ENCODE measurements at regions not wholly inside any gene's neighbourhood (a gene's known extent, or its start where the extent isn't known, plus 50 kb on each side); places are given as distances from the start of the nearest gene placed in this dataset.

DNA sequence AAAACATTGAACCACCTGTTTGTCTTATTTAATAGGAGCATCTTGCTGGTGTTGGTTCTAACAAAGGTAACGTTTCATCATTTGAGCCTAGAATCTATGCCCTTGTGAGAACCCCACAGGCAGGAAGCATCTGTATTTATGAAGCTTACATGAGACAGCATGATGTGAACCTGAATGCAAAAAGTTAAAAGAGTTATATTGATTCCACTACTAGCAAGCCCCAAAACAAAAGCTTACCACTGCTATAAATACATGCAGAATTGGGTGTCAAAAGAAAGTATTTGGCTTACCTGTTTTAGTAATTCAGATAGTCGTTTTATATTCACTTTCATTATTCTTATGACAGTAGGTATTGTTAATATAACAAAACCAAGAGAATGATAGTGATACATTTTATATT, 301.2 kb upstream of the ADGRL2 start:
- TF ChIP-seq, protein P1, sequence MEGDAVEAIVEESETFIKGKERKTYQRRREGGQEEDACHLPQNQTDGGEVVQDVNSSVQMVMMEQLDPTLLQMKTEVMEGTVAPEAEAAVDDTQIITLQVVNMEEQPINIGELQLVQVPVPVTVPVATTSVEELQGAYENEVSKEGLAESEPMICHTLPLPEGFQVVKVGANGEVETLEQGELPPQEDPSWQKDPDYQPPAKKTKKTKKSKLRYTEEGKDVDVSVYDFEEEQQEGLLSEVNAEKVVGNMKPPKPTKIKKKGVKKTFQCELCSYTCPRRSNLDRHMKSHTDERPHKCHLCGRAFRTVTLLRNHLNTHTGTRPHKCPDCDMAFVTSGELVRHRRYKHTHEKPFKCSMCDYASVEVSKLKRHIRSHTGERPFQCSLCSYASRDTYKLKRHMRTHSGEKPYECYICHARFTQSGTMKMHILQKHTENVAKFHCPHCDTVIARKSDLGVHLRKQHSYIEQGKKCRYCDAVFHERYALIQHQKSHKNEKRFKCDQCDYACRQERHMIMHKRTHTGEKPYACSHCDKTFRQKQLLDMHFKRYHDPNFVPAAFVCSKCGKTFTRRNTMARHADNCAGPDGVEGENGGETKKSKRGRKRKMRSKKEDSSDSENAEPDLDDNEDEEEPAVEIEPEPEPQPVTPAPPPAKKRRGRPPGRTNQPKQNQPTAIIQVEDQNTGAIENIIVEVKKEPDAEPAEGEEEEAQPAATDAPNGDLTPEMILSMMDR (IDR thresholded peaks at IDR 0.05; ENCODE audit: borderline replicate concordance, control extremely low read depth, extremely low read depth, insufficient read depth, missing control alignments): no peak
- in situ Hi-C loops (cut with MboI; ENCODE audit: low sequenced_read_pairs, unreplicated experiment): no loop called here
- no peak for DNase-seq (ENCODE audit: low spot score)

DNA sequence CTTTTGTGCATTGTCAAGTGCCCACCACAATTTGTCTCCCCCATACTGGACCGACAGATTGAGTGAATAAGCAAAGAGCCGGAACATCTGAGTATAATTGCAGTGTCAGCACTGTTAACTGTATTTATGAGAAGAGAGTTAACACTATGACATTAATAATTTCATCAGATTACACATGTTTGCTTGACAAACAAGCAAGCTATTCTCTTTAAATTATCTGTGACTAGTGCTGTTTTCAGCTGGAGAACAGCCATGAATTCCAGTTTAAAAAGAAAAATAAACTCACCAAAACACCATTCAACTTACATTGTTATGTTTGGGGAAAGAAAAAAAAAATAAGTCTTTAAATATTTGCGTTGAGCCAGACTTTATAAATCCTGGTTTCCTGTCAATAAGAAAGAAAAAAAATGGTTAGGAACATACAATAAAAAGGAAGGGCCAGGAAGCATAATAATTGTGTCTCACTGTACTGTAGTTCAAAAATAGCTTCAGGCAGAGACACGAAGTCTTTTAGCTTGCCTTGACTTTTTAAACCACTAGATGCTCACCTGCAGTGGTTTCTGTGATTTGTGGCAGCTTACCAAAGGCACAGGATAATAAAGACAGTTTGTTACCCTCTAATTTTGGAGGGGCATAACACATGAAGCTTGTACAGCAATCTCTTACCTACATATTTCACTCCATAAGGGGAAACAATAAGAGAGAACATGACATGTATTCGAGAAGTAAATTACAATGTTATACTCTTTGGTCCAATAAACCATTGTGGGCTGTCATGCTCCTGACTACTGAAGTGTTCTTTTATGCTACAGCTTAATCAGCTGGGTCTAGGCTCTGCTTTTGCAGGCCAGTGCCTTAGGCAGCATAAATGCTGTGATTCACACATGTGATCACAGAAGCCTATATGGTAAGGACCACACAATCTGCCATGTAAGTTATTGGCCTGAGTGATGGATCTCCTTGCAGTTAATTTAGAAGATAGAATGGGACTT, 302.0 kb upstream of the ADGRL2 start:
- TF ChIP-seq, protein P1 (IDR thresholded peaks at IDR 0.05; ENCODE audit: borderline replicate concordance, control extremely low read depth, extremely low read depth, insufficient read depth, missing control alignments): no peak
- in situ Hi-C loops (cut with MboI; ENCODE audit: low sequenced_read_pairs, unreplicated experiment): no loop called here
- no peak for DNase-seq (ENCODE audit: low spot score)

DNA sequence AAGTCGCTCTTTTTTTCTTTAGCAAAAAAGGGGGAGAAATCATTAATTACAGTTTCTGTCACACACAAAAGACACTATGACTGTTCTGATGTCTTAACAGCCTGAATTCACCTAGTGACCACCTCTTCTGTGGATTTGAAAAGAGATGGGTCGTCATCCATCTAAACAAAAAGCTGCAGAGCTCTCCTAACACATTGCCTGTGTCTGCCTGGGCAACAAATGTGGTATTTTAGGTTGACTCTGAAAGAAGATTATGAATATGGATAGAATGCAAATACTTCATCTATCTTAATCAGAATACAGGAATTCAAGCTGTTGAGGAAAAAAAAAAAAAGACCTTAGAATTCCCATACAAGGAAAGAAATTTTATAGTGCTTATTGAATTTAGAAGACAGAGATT, 304.4 kb upstream of the ADGRL2 start:
- no peak for DNase-seq (ENCODE audit: low spot score)
- in situ Hi-C loops (cut with MboI; ENCODE audit: low sequenced_read_pairs, unreplicated experiment): no loop called here
- TF ChIP-seq, protein P1 (IDR thresholded peaks at IDR 0.05; ENCODE audit: borderline replicate concordance, control extremely low read depth, extremely low read depth, insufficient read depth, missing control alignments): no peak

DNA sequence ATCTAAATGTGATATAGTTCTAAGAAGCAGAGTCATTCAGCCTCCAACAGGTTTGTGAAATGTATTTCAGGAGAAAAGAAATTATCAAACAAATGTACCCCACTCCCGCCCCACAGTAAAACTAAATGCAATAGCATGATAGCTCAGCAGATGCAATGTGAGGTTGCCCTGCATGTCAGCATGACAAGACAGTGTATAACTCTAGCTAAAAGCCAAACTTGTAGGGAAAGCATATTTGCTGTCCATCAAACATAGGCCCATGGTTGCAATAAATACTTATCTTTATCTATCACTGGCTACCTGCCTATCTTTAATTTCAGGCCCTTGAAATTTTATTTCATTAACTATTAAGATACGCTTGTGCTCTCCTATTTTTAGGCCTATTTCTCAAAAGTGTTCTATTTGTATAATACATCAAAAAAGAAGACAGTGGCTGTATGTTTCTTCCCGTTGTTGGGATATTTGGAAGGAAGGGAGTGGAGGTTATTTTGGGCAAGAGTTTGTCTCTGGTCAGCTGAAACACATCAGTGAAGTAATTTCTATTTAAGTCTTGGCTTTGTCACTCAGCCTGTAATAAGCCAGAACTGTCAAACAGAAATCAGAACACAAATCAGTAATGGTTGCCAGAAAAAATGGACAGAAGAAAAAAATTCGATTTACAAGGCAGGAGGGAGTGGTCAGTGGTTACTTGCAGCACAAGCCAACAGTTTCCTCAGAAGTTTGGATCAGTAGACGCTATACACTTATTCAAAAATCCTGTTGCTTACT, 307.4 kb upstream of the ADGRL2 start:
- in situ Hi-C loops (cut with MboI; ENCODE audit: low sequenced_read_pairs, unreplicated experiment): no loop called here
- DNase-seq (ENCODE audit: low spot score): no peak
- TF ChIP-seq, protein P1 (IDR thresholded peaks at IDR 0.05; ENCODE audit: borderline replicate concordance, control extremely low read depth, extremely low read depth, insufficient read depth, missing control alignments): no peak

DNA sequence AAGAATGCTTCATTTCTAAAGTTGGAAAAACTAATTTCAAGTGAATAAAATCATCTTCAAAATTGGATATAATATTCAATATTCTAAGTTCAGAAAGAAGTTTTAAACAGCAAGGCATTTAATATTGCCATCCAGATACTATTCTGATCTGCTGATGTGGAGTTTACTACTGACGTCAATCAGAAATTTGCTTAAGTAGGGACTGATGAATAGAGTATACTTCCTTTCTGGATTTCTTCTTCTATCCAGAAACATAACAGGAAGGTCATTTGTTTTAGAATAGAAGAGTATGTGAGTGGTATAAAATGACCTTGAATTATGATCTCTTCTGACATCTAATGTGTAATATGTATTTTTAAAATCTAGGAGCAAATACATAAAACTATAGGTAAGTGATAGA, 308.1 kb upstream of the ADGRL2 start:
- TF ChIP-seq, protein P1 (IDR thresholded peaks at IDR 0.05; ENCODE audit: borderline replicate concordance, control extremely low read depth, extremely low read depth, insufficient read depth, missing control alignments): no peak
- in situ Hi-C loops (cut with MboI; ENCODE audit: low sequenced_read_pairs, unreplicated experiment): no loop called here
- no peak for DNase-seq (ENCODE audit: low spot score)

DNA sequence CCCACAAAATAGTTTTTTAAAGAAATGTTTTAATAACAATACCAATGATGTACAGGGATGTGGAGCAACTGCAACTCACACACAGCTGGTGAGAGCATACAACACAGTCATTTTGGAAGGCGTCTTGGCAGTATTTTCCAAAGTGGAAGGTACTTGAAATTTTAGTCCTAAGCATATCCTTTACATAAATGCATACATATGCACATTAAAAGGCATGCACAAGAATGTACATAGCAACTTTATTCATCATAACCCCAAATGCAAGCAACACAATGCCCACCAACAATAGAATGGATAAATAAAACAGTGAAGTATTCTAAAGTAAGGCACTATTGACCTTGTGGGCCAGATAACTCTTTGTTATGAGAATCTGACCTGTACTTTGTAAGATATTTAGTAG, 310.1 kb upstream of the ADGRL2 start:
- TF ChIP-seq, protein P1 (IDR thresholded peaks at IDR 0.05; ENCODE audit: borderline replicate concordance, control extremely low read depth, extremely low read depth, insufficient read depth, missing control alignments): no peak
- DNase-seq (ENCODE audit: low spot score): no peak
- in situ Hi-C loops (cut with MboI; ENCODE audit: low sequenced_read_pairs, unreplicated experiment): no loop called here
